HCT116 (cell line): ENCODE measurements at regions not wholly inside any gene's neighbourhood (a gene's known extent, or its start where the extent isn't known, plus 50 kb on each side); places are given as distances from the start of the nearest gene placed in this dataset.

Experiments
- ATAC-seq: fragments of 200-7000 bp; cut with Tn5 transposase; 2 replicates; pipeline ENCODE4 v1.9.1; 2020; ENCODE audit warnings: mild to moderate bottlenecking, moderate library complexity
- BruUV-seq: library from RNA; stranded (reverse); fragments of 400-500 nt; replicated peaks from 2 replicates; lab custom pipeline; 2021; lab: Mats Ljungman, UMichigan
- CTCF ChIA-PET: fragments of 300-600 bp; sonication (Branson Sonifier 250); formaldehyde crosslinking; loops from one replicate; lab custom pipeline; 2021; ENCODE audit warnings: antibody characterized with exemption; lab: Charles Lee
- POLR2A ChIA-PET: fragments of 300-600, 350-600 bp; sonication (Branson Sonifier 250); formaldehyde crosslinking; loops from one replicate; lab custom pipeline; 2021; ENCODE audit warnings: antibody characterized with exemption; lab: Charles Lee
- RAD21 ChIA-PET, 2 experiments: fragments of 300-600 bp; sonication (Branson Sonifier 250); formaldehyde crosslinking; loops; one replicate each; lab custom pipeline; 2023; ENCODE audit warnings: low total read pairs in 2 of 2; ENCODE audit not compliant: uncharacterized antibody in 2 of 2, unreplicated experiment in 2 of 2, low non-redundant PET in 1 of 2; lab: Charles Lee
- DNase-seq: peaks from one replicate; pipeline ENCODE4 v3.0.0-alpha.2; 2010; ENCODE audit warnings: low read depth, low spot score
- H2AFZ ChIP-seq: fragments of 200-600 bp; shearing (Covaris generic), sonication (generic); 2 replicates; pipeline ENCODE4 v1.6.1; 2017; ENCODE audit warnings: low read depth, mixed run types, mixed read lengths, antibody characterized with exemption, low read length; ENCODE audit not compliant: poor library complexity, severe bottlenecking
- H3K27ac ChIP-seq: 2 replicates; pipeline ENCODE4 v1.5.1; 2012; ENCODE audit warnings: low read depth, low read length
- H3K27me3 ChIP-seq: fragments of 200-600 bp; sonication (generic); 2 replicates; pipeline ENCODE4 v1.6.1; 2016; ENCODE audit warnings: mixed run types, low read length, mixed read lengths; ENCODE audit not compliant: insufficient read depth
- H3K36me3 ChIP-seq, 2 experiments: fragments of 200-500 bp in 1 of 2; fragments of 200-600 bp in 1 of 2; sonication (Bioruptor generic) in 1 of 2; sonication (generic) in 1 of 2; 2 replicates each; pipeline versions ENCODE4 v1.5.1 to v1.6.1; 2014 to 2016; ENCODE audit warnings: low read length in 2 of 2, inconsistent platforms in 1 of 2, mixed read lengths in 1 of 2, mixed run types in 1 of 2; ENCODE audit not compliant: insufficient read depth in 2 of 2, control insufficient read depth in 1 of 2
- H3K4me1 ChIP-seq, 2 experiments: fragments of 200-600 bp in 1 of 2; sonication (generic) in 1 of 2; 2 replicates each; pipeline versions ENCODE4 v1.5.1 to v1.6.1; 2012 to 2017; ENCODE audit warnings: low read length in 2 of 2, inconsistent platforms in 1 of 2, mild to moderate bottlenecking in 1 of 2, mixed read lengths in 1 of 2, mixed run types in 1 of 2, moderate library complexity in 1 of 2; ENCODE audit not compliant: insufficient read depth in 2 of 2, control insufficient read depth in 1 of 2
- H3K4me2 ChIP-seq: fragments of 200-600 bp; sonication (generic); 2 replicates; pipeline ENCODE4 v1.6.1; 2017; ENCODE audit warnings: mixed run types, low read length, mixed read lengths
- H3K4me3 ChIP-seq, 2 experiments: fragments of 200-600 bp in 1 of 2; sonication (generic) in 1 of 2; replicated peaks in 1 of 2; 2 replicates each; pipeline ENCODE4 v1.5.1; 2011 to 2016; ENCODE audit warnings: low read length in 2 of 2, control low read depth in 1 of 2, low read depth in 1 of 2, mild to moderate bottlenecking in 1 of 2, mixed read lengths in 1 of 2, mixed run types in 1 of 2
- H3K79me2 ChIP-seq: fragments of 200-600 bp; sonication (generic); 2 replicates; pipeline ENCODE4 v1.6.1; 2017; ENCODE audit warnings: mild to moderate bottlenecking, mixed run types, low read length, moderate library complexity, mixed read lengths; ENCODE audit not compliant: insufficient read depth
- H3K9ac ChIP-seq: fragments of 200-600 bp; sonication (generic); 2 replicates; pipeline ENCODE4 v1.6.1; 2016; ENCODE audit warnings: low read length, mixed read lengths
- H3K9me2 ChIP-seq: fragments of 200-600 bp; sonication (generic), shearing (Covaris generic); 2 replicates; pipeline ENCODE4 v1.6.1; 2017; ENCODE audit warnings: mixed run types, mild to moderate bottlenecking, moderate library complexity; ENCODE audit not compliant: insufficient read depth
- H3K9me3 ChIP-seq, 2 experiments: fragments of 200-500 bp in 1 of 2; fragments of 200-600 bp in 1 of 2; sonication (Bioruptor generic) in 1 of 2; sonication (generic) in 1 of 2; 2 replicates each; pipeline ENCODE4 v1.6.1; 2014 to 2017; ENCODE audit warnings: low read length in 2 of 2, mixed read lengths in 2 of 2, inconsistent platforms in 1 of 2, low read depth in 1 of 2, mild to moderate bottlenecking in 1 of 2, mixed run types in 1 of 2, moderate library complexity in 1 of 2; ENCODE audit not compliant: control insufficient read depth in 1 of 2, insufficient read depth in 1 of 2
- H4K20me1 ChIP-seq: fragments of 200-600 bp; sonication (generic), shearing (Covaris generic); 2 replicates; pipeline ENCODE4 v1.6.1; 2017; ENCODE audit warnings: mixed run types, mild to moderate bottlenecking, moderate library complexity; ENCODE audit not compliant: insufficient read depth
- CBX3 ChIP-seq: IDR thresholded peaks from 2 replicates; pipeline ENCODE4 v1.6.1; 2012; ENCODE audit warnings: low read depth
- CEBPB ChIP-seq: IDR thresholded peaks from 2 replicates; pipeline ENCODE4 v1.6.1; 2012; ENCODE audit warnings: low read depth
- EGR1 ChIP-seq: IDR thresholded peaks from 2 replicates; pipeline ENCODE4 v1.6.1; 2012; ENCODE audit warnings: low read depth
- ELF1 ChIP-seq: IDR thresholded peaks from 2 replicates; pipeline ENCODE4 v1.6.1; 2012; ENCODE audit warnings: low read depth, borderline replicate concordance
- EZH2phosphoT487 ChIP-seq: fragments of 200-600 bp; IDR thresholded peaks from 2 replicates; pipeline ENCODE4 v1.6.1; 2018; ENCODE audit warnings: antibody characterized with exemption, borderline replicate concordance
- FOSL1 ChIP-seq: IDR thresholded peaks from 2 replicates; pipeline ENCODE4 v1.6.1; 2012; ENCODE audit warnings: low read depth
- POLR2A ChIP-seq: IDR thresholded peaks from 2 replicates; pipeline ENCODE4 v1.7.0; 2011; ENCODE audit warnings: borderline replicate concordance; ENCODE audit not compliant: insufficient read depth, insufficient read length; ENCODE audit errors: extremely low read depth
- POLR2AphosphoS5 ChIP-seq: IDR thresholded peaks from 2 replicates; pipeline ENCODE4 v1.6.1; 2011; ENCODE audit warnings: mild to moderate bottlenecking, low read depth, low read length, moderate library complexity
- SIN3A ChIP-seq: IDR thresholded peaks from 2 replicates; pipeline ENCODE4 v1.6.1; 2012; ENCODE audit warnings: low read depth
- SP1 ChIP-seq: IDR thresholded peaks from 2 replicates; pipeline ENCODE4 v1.6.1; 2012; ENCODE audit warnings: low read depth
- SRF ChIP-seq: IDR thresholded peaks from 2 replicates; pipeline ENCODE4 v1.6.1; 2012; ENCODE audit warnings: low read depth
- TCF7L2 ChIP-seq: IDR thresholded peaks from 2 replicates; pipeline ENCODE4 v1.7.0; 2011; ENCODE audit warnings: borderline replicate concordance, inconsistent platforms; ENCODE audit not compliant: insufficient read depth, insufficient read length; ENCODE audit errors: extremely low read depth
- YY1 ChIP-seq: IDR thresholded peaks from 2 replicates; pipeline ENCODE4 v1.6.1; 2011; ENCODE audit warnings: low read length, low read depth, moderate library complexity, mild to moderate bottlenecking; ENCODE audit not compliant: insufficient replicate concordance; ENCODE audit errors: extremely low read depth
- ZFX ChIP-seq: fragments of 450-650 bp; IDR thresholded peaks from 2 replicates; pipeline ENCODE4 v1.6.1; 2017
- intact Hi-C: fragments of 100-400 bp; cut with micrococcal nuclease; formaldehyde crosslinking; loops from 2 replicates; pipeline ENCODE4 v1.10.0; 2022
- TF ChIP-seq, protein P1 (sequence below), 3 experiments: fragments of 200-600 bp in 1 of 3; sonication (generic) in 1 of 3; IDR thresholded peaks in 2 of 3; conservative IDR thresholded peaks in 1 of 3; 2 replicates each; pipeline ENCODE4 v1.5.1; 2012 to 2017; ENCODE audit warnings: low read depth in 2 of 3, low read length in 2 of 3, antibody characterized with exemption in 1 of 3, borderline replicate concordance in 1 of 3, control low read depth in 1 of 3, mild to moderate bottlenecking in 1 of 3, mixed read lengths in 1 of 3, mixed run types in 1 of 3, moderate library complexity in 1 of 3; ENCODE audit not compliant: insufficient read depth in 1 of 3
- TF ChIP-seq, protein P2 (sequence below): IDR thresholded peaks from 2 replicates; pipeline ENCODE4 v1.6.1; 2012; ENCODE audit warnings: low read depth
- TF ChIP-seq, protein P3 (sequence below): IDR thresholded peaks from 2 replicates; pipeline ENCODE4 v1.6.1; 2012

DNA sequence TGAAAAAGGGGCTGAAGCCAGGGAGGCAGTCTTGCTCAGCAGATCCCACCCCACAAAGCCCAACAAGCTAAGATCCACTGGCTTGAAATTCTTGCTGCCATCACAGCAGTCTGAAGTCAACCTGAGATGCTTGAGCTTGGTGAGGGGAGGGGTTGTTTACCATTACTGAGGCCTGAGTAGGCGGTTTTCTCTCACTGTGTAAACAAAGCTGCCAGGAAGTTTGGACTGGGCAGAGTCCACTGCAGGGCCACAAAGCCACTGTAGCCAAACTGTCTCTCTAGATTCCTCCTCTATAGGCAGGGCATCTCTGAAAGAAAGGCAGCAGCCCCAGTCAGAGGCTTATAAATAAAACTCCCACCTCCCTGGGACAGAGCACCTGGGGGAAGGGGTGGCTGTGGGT, 746.1 kb upstream of the LRRC4C start:
- H3K9me3 ChIP-seq, result peaks cover 0 to 4% of the 10 kb centered on the region in 2 experiments; a peak in 2 of 4 replicates
- H3K79me2 ChIP-seq, result no peaks in the 10 kb centered on the region
- H3K4me1 ChIP-seq, result no peaks in the 10 kb centered on the region
- no peak overlapping the region for H3K9ac ChIP-seq
- no peak overlapping the region for H2AFZ ChIP-seq
- H4K20me1 ChIP-seq, result no peaks in the 10 kb centered on the region
- no peaks in the 10 kb centered on the region for H3K27me3 ChIP-seq
- no peaks in the 10 kb centered on the region for H3K36me3 ChIP-seq
- DNase-seq (no peak), ATAC-seq (no peak)
- no peak overlapping the region for H3K27ac ChIP-seq
- CTCF ChIA-PET, result no interaction called here
- no peaks in the 10 kb centered on the region for H3K9me2 ChIP-seq
- RAD21 ChIA-PET, result no interaction called here
- H3K4me2 ChIP-seq, result no peak overlapping the region
- H3K4me3 ChIP-seq, result no peak overlapping the region
- POLR2A ChIA-PET, result no interaction called here
- intact Hi-C loops, result no loop called here
- no TSS peak for BruUV-seq
- TF ChIP-seq POLR2A (no peak), CEBPB (no peak), CBX3 (no peak), ZFX (no peak), SRF (no peak), TCF7L2 (no peak), EGR1 (no peak), EZH2phosphoT487 (no peak), ELF1 (no peak), YY1 (no peak), SIN3A (no peak), SP1 (no peak), POLR2AphosphoS5 (no peak), FOSL1 (no peak)
- TF ChIP-seq, protein P1, sequence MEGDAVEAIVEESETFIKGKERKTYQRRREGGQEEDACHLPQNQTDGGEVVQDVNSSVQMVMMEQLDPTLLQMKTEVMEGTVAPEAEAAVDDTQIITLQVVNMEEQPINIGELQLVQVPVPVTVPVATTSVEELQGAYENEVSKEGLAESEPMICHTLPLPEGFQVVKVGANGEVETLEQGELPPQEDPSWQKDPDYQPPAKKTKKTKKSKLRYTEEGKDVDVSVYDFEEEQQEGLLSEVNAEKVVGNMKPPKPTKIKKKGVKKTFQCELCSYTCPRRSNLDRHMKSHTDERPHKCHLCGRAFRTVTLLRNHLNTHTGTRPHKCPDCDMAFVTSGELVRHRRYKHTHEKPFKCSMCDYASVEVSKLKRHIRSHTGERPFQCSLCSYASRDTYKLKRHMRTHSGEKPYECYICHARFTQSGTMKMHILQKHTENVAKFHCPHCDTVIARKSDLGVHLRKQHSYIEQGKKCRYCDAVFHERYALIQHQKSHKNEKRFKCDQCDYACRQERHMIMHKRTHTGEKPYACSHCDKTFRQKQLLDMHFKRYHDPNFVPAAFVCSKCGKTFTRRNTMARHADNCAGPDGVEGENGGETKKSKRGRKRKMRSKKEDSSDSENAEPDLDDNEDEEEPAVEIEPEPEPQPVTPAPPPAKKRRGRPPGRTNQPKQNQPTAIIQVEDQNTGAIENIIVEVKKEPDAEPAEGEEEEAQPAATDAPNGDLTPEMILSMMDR (IDR thresholded peaks at IDR 0.05 in 2 of 3, conservative IDR thresholded peaks at IDR 0.05 in 1 of 3; ENCODE audit: borderline replicate concordance in 1 of 3, insufficient read depth in 1 of 3, low read depth in 2 of 3, low read length in 2 of 3), result no peak
- TF ChIP-seq, protein P2, sequence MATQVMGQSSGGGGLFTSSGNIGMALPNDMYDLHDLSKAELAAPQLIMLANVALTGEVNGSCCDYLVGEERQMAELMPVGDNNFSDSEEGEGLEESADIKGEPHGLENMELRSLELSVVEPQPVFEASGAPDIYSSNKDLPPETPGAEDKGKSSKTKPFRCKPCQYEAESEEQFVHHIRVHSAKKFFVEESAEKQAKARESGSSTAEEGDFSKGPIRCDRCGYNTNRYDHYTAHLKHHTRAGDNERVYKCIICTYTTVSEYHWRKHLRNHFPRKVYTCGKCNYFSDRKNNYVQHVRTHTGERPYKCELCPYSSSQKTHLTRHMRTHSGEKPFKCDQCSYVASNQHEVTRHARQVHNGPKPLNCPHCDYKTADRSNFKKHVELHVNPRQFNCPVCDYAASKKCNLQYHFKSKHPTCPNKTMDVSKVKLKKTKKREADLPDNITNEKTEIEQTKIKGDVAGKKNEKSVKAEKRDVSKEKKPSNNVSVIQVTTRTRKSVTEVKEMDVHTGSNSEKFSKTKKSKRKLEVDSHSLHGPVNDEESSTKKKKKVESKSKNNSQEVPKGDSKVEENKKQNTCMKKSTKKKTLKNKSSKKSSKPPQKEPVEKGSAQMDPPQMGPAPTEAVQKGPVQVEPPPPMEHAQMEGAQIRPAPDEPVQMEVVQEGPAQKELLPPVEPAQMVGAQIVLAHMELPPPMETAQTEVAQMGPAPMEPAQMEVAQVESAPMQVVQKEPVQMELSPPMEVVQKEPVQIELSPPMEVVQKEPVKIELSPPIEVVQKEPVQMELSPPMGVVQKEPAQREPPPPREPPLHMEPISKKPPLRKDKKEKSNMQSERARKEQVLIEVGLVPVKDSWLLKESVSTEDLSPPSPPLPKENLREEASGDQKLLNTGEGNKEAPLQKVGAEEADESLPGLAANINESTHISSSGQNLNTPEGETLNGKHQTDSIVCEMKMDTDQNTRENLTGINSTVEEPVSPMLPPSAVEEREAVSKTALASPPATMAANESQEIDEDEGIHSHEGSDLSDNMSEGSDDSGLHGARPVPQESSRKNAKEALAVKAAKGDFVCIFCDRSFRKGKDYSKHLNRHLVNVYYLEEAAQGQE, result no peak
- TF ChIP-seq, protein P3, sequence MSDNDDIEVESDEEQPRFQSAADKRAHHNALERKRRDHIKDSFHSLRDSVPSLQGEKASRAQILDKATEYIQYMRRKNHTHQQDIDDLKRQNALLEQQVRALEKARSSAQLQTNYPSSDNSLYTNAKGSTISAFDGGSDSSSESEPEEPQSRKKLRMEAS, result no peak
